ENCODE measurements at regions not wholly inside any gene's neighbourhood (a gene's known extent, or its start where the extent isn't known, plus 50 kb on each side); places are given as distances from the start of the nearest gene placed in this dataset.

DNA sequence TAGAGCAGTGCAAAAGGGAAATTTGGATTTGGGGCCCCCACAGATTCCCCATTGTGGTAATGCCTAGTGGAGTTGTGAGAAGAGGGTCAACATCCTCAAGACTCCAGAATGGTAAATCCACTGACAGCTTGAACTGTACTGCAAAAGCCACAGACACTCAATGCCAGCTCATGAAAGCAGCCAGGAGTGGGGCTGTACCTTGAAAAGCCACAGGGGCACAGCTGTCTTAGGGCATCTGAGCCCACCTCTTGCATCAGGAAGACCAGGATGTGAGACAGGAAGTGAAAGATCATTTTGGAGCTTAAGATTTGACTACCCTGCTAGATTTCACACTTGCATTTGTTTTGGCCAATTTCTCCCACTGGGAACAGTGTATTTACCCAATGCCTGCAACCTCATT is 1548.9 kb upstream of the PCDH20 start:
- TF ChIP-seq, protein P1, sequence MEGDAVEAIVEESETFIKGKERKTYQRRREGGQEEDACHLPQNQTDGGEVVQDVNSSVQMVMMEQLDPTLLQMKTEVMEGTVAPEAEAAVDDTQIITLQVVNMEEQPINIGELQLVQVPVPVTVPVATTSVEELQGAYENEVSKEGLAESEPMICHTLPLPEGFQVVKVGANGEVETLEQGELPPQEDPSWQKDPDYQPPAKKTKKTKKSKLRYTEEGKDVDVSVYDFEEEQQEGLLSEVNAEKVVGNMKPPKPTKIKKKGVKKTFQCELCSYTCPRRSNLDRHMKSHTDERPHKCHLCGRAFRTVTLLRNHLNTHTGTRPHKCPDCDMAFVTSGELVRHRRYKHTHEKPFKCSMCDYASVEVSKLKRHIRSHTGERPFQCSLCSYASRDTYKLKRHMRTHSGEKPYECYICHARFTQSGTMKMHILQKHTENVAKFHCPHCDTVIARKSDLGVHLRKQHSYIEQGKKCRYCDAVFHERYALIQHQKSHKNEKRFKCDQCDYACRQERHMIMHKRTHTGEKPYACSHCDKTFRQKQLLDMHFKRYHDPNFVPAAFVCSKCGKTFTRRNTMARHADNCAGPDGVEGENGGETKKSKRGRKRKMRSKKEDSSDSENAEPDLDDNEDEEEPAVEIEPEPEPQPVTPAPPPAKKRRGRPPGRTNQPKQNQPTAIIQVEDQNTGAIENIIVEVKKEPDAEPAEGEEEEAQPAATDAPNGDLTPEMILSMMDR (IDR thresholded peaks at IDR 0.05) = no peak
- TF ChIP-seq POLR2A (IDR thresholded peaks at IDR 0.05) (no peak), EP300 (IDR thresholded peaks at IDR 0.05) (no peak), POLR2AphosphoS5 (IDR thresholded peaks at IDR 0.05) (no peak)

Measured in gastroesophageal sphincter (tissue), 3 donors.